Skeletal muscle tissue (tissue), 3 donors: ENCODE measurements at regions not wholly inside any gene's neighbourhood (a gene's known extent, or its start where the extent isn't known, plus 50 kb on each side); places are given as distances from the start of the nearest gene placed in this dataset.

Source experiments
- H3K27ac ChIP-seq: one replicate; pipeline ENCODE4 v1.7.0; 2013; ENCODE audit warnings: mild to moderate bottlenecking, low read depth, low read length, inconsistent platforms
- H3K27me3 ChIP-seq, 3 donors: one replicate each; pipeline ENCODE4 v1.7.0; 2013; ENCODE audit warnings: low read length in 3 of 3; ENCODE audit not compliant: control insufficient read depth in 3 of 3, insufficient read depth in 3 of 3
- H3K36me3 ChIP-seq, 3 donors: one replicate each; pipeline ENCODE4 v1.7.0; 2013; ENCODE audit warnings: low read length in 3 of 3; ENCODE audit not compliant: control insufficient read depth in 3 of 3, insufficient read depth in 3 of 3
- H3K4me1 ChIP-seq, 3 donors: one replicate each; pipeline ENCODE4 v1.7.0; 2013; ENCODE audit warnings: low read length in 3 of 3, mild to moderate bottlenecking in 3 of 3; ENCODE audit not compliant: control insufficient read depth in 3 of 3, insufficient read depth in 3 of 3
- H3K4me3 ChIP-seq, 3 donors: one replicate each; pipeline ENCODE4 v1.7.0; 2013; ENCODE audit warnings: low read length in 3 of 3
- H3K9ac ChIP-seq, 3 donors: one replicate each; pipeline ENCODE4 v1.7.0; 2013; ENCODE audit warnings: low read length in 3 of 3, mild to moderate bottlenecking in 3 of 3, moderate library complexity in 2 of 3, low read depth in 1 of 3
- H3K9me3 ChIP-seq, 3 donors: one replicate each; pipeline ENCODE4 v1.7.0; 2013; ENCODE audit warnings: low read length in 3 of 3; ENCODE audit not compliant: control insufficient read depth in 3 of 3
- donor health status: Osteomylitis.

DNA sequence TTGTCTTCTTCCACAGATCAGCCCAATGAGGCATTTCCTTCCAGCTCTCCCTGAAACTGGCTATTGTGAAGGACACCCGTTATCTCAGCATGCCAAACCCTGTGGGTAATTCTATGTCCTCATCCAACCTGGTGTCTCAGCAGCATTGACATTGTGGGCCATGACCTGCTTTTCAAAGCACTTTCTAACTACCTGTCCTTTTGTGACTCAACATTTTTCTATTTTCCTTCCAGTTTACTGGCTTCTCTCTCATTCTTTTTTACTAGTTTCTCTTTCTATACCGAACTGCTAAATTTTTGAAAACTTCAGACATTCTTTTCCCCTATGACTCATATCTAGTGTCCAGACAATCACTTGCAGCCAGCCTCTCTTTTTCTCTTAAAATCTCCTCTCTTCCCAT, 136.4 kb upstream of the HTR2A start:
- Histone ChIP-seq H3K4me1 (no peaks in the 10 kb centered on the region), H3K27ac (no peak overlapping the region), H3K27me3 (no peaks in the 10 kb centered on the region), H3K36me3 (no peaks in the 10 kb centered on the region), H3K9ac (no peak overlapping the region), H3K9me3 (no peaks in the 10 kb centered on the region), H3K4me3 (no peak overlapping the region)

DNA sequence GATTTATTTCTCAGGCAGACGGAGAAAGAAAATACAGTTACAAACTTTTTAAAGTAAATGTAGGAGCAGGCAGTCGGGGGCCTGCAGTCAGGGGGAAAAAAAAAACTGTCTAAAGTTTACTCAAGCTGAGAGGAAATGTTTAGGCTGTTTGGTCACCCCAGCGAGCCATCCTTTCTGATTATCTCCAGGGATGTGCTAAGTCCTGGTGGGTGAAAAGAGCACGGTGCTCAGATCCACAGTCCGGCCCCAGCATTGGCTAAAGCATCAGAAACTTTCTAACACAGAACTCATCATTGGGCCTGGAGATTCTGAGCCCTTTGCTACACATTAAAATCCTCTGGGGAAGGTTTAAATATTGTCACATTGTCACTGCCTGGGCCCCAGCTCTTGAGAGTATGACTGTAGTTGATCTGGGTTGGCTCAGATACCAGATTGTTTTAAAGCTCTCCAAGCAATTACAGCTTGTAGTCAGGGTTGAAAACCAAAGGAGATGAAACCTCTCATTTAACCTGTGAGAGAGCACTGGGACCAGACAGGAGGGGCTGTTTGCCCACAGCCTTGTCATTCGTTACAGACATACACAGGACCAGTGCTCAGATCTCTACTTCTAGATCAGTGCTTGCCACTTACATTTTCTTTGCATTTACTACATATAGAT, 131.1 kb upstream of the HTR2A start:
- H3K36me3 ChIP-seq = no peaks in the 10 kb centered on the region
- no peaks in the 10 kb centered on the region for H3K4me1 ChIP-seq
- no peak overlapping the region for H3K4me3 ChIP-seq
- no peak overlapping the region for H3K9ac ChIP-seq
- H3K9me3 ChIP-seq = no peaks in the 10 kb centered on the region
- no peak overlapping the region for H3K27ac ChIP-seq
- H3K27me3 ChIP-seq = no peaks in the 10 kb centered on the region

DNA sequence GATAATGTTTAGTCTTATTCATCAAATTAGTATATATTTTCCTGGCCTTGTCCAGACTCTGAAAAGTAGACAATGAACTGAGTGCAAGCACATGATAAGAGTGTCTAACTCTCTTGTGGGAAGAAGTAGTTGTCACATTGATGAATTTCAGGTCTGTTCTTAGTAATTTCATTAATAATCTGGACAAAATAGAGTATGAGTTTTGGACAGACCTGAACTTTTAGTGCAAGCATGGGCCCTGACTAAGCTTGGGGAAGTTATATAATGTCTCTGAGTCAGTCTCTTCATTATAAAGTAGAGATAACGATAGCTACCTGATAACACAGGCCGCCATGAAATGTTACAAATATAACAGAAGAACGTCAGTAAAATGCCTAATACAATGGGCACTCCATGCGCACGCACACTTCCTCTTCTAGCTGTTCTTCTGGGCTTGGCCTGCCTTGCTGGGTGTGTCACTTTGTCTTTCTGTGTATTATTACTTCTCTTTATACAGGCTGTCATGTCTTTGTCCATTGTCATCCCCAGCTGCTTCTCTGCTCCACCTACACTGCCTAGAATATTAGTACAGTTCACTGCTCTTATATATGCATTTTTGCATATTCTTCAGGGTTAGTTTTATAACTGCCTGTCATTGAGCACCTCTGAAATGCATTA, 129.1 kb upstream of the HTR2A start:
- Histone ChIP-seq H3K27me3 (no peaks in the 10 kb centered on the region), H3K9ac (no peak overlapping the region), H3K27ac (no peak overlapping the region), H3K9me3 (no peaks in the 10 kb centered on the region), H3K4me3 (no peak overlapping the region), H3K36me3 (no peaks in the 10 kb centered on the region), H3K4me1 (no peaks in the 10 kb centered on the region)

DNA sequence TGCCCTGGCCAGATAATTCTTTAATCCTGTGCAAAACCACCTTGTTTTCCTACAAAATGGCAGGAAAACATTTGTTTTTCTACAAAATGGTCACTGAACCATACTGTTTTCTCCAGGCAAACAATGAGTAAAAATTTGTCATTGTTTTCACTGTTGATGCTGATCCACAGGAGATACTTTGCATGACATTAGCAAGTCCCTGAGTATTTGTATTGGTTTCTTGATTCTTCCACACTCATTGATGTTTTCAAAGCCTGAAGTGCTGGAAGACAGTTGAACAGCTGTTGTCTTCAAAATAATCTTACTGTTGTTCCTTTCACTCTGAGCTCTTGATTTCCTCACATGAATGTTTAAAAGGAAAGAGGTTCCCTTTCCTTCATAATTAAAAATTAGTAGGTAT, 123.1 kb upstream of the HTR2A start:
- Histone ChIP-seq H3K36me3 (no peaks in the 10 kb centered on the region), H3K27me3 (no peaks in the 10 kb centered on the region), H3K4me3 (no peak overlapping the region), H3K27ac (no peak overlapping the region), H3K9ac (no peak overlapping the region), H3K9me3 (peaks cover 0 to 4% (median 2%) of the 10 kb centered on the region in 3 donors), H3K4me1 (no peaks in the 10 kb centered on the region)

DNA sequence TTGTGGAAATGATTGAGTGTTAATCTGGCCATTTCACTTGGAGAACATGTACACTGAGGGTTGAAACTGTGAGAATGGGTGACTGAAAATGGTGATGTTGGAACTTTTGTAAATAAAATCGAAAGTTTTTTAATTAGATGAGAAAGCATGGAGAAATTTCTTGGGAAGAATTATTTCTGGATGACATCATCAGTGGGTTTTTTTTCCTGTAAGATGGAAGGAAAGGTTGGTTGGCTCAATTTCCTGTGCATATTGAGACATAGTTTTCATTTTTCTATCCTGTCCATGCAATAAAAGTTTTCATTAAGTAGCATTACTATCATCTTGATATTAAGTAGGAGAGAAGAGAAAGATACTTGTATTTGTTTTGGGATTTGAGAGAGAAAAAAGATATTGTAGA, 120.6 kb upstream of the HTR2A start:
- H3K4me3 ChIP-seq = no peak overlapping the region
- H3K36me3 ChIP-seq = no peaks in the 10 kb centered on the region
- H3K27ac ChIP-seq = no peak overlapping the region
- H3K27me3 ChIP-seq = no peaks in the 10 kb centered on the region
- no peak overlapping the region for H3K9ac ChIP-seq
- H3K9me3 ChIP-seq = peaks cover 0 to 4% (median 2%) of the 10 kb centered on the region in 3 donors
- no peaks in the 10 kb centered on the region for H3K4me1 ChIP-seq

DNA sequence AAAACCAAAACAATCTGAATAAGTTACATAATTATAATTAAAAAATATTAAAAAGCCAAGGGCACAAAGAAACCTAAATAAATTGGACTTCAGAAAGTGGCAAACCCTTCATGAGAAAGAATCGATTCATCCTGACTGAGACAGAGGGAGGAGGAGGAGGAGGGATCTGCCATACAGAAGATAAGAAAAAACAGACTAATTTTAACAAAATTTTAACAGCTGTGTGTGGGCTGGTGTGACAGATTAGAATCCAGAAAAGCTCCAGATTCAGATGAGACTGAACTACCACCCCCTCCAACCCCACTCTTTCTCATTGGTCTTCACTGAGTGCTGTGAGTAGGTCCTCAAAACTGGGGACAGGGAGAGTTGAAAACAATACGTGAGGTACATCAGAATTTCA, 111.5 kb upstream of the HTR2A start:
- H3K27me3 ChIP-seq = peaks cover 0 to 2% (median 0%) of the 10 kb centered on the region in 3 donors
- H3K4me1 ChIP-seq = no peaks in the 10 kb centered on the region
- no peak overlapping the region for H3K27ac ChIP-seq
- no peak overlapping the region for H3K9ac ChIP-seq
- H3K9me3 ChIP-seq = no peaks in the 10 kb centered on the region
- no peaks in the 10 kb centered on the region for H3K36me3 ChIP-seq
- H3K4me3 ChIP-seq = no peak overlapping the region

DNA sequence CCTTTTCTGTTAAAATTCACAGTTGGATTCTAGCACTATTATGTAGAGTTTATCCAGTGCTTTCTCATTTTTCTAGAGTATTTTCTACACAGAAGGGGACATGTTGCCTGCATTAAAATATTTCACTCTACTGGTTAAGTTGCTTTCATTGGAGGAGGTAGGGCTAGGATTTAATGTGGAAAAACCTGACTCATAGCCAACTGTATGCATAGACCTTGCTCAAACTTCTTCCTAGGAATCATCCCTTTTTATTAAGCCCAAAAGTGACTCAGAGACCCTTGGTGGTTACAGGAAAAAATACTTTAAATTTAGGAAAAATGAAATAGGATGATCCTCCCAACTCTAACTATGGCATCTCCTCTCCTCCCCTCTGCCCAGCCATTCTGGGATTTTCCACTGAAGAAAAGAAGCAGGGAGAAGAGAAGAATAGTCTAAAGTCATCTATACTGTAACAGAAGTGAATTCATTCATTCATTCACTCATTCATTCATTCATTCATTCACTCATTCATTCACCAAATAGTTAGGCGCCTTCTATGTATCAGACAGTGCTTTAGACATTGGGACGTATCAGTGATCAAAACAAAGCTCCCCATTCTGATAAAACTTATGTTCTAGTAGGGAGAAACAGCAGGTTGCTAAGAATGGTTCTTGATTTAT, 109.0 kb upstream of the HTR2A start:
- no peaks in the 10 kb centered on the region for H3K9me3 ChIP-seq
- H3K27ac ChIP-seq = no peak overlapping the region
- H3K9ac ChIP-seq = no peak overlapping the region
- no peaks in the 10 kb centered on the region for H3K4me1 ChIP-seq
- H3K36me3 ChIP-seq = no peaks in the 10 kb centered on the region
- no peak overlapping the region for H3K4me3 ChIP-seq
- peaks cover 0 to 2% (median 0%) of the 10 kb centered on the region in 3 donors for H3K27me3 ChIP-seq

DNA sequence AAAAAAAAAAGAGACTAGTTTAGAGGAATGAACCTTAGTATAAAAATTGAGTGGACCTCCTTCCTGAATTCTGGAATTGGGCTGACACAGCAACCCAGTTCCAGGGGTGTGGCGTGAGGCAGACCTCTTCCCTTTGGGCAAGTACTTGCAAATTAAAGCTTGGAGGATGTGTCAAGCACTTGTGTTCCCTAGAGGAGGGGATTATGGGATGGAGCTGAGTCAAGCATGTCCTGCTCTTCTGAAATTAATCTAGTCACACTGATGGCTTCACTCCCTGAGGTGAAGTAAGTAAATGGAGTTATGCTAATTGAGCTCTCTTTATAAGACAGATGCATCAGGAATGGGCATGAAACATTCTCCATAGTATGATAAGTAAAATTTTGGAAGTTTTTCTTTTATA, 107.7 kb upstream of the HTR2A start:
- no peak overlapping the region for H3K27ac ChIP-seq
- H3K27me3 ChIP-seq = peaks cover 0 to 2% (median 0%) of the 10 kb centered on the region in 3 donors
- no peak overlapping the region for H3K4me3 ChIP-seq
- H3K9me3 ChIP-seq = no peaks in the 10 kb centered on the region
- H3K4me1 ChIP-seq = no peaks in the 10 kb centered on the region
- no peak overlapping the region for H3K9ac ChIP-seq
- no peaks in the 10 kb centered on the region for H3K36me3 ChIP-seq

DNA sequence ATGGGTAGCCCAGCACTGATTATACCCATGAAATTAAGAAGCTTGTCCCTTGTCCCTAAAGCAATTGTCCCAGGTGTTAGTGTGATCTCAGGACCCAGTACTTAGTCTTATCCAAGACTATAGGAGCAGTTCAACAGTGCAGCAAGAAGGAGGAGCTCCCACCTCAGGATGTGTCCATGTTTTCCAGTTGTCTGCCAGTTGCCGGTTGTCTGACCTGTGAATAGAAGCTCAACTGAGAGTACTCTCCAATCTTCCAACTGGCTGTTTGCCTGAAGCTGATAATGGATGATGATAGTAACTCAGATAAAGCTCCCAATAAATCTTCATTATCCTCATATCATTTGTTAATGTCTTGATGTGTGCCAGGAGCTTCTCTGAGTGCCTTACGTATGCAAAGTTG, 107.2 kb upstream of the HTR2A start:
- H3K4me3 ChIP-seq = no peak overlapping the region
- H3K4me1 ChIP-seq = no peaks in the 10 kb centered on the region
- no peak overlapping the region for H3K9ac ChIP-seq
- H3K27me3 ChIP-seq = peaks cover 0 to 2% (median 0%) of the 10 kb centered on the region in 3 donors
- H3K36me3 ChIP-seq = no peaks in the 10 kb centered on the region
- no peak overlapping the region for H3K27ac ChIP-seq
- no peaks in the 10 kb centered on the region for H3K9me3 ChIP-seq

DNA sequence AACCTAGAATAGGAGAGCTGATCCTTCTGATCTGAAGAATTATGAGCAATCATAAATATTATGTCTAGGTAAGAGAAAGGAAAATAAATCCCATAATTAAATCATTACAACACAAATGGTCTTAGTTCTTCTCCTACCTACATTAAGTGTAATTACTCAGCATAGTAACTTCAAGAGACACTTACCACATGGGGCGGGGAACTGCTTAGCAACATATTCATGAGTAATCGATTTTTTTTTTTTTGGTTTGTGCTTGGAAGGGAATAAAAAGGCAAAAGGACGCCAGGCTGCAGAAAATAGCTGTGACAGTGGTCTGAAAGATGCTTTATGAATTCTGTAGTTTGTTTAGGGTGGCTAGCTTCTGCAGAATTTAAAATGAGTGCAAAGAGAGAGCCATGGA, 103.3 kb upstream of the HTR2A start:
- no peak overlapping the region for H3K4me3 ChIP-seq
- no peaks in the 10 kb centered on the region for H3K4me1 ChIP-seq
- no peak overlapping the region for H3K9ac ChIP-seq
- no peak overlapping the region for H3K27ac ChIP-seq
- H3K36me3 ChIP-seq = no peaks in the 10 kb centered on the region
- no peaks in the 10 kb centered on the region for H3K9me3 ChIP-seq
- H3K27me3 ChIP-seq = peaks cover 0 to 2% (median 0%) of the 10 kb centered on the region in 3 donors
